PFSK-1 (cell line): ENCODE measurements at regions not wholly inside any gene's neighbourhood (a gene's known extent, or its start where the extent isn't known, plus 50 kb on each side); places are given as distances from the start of the nearest gene placed in this dataset.

ENCODE experiments used
- FOXP2 ChIP-seq: optimal IDR thresholded peaks from 2 replicates; pipeline ENCODE3; 2011; ENCODE audit warnings: borderline replicate concordance, control low read depth, inconsistent platforms; ENCODE audit not compliant: insufficient read depth; ENCODE audit errors: extremely low read length, extremely low read depth
- POLR2AphosphoS5 ChIP-seq: IDR thresholded peaks from 2 replicates; pipeline ENCODE4 v1.6.1; 2012; ENCODE audit warnings: low read depth, mild to moderate bottlenecking, control low read depth, low read length, moderate library complexity
- REST ChIP-seq, 2 experiments: IDR thresholded peaks; 2 replicates each; pipeline versions ENCODE4 v1.6.1 to v1.8.0; 2011 to 2012; ENCODE audit warnings: low read depth in 2 of 2, low read length in 2 of 2, control low read depth in 1 of 2, inconsistent platforms in 1 of 2, mild to moderate bottlenecking in 1 of 2, moderate library complexity in 1 of 2; ENCODE audit not compliant: insufficient read depth in 1 of 2
- SIN3A ChIP-seq: IDR thresholded peaks from 2 replicates; pipeline ENCODE4 v1.6.1; 2012; ENCODE audit warnings: mild to moderate bottlenecking, low read length, moderate library complexity, borderline replicate concordance; ENCODE audit not compliant: insufficient read depth
- TAF1 ChIP-seq: IDR thresholded peaks from 2 replicates; pipeline ENCODE4 v1.6.1; 2012; ENCODE audit warnings: low read length, control low read depth, borderline replicate concordance; ENCODE audit not compliant: insufficient read depth

- no peak for TF ChIP-seq POLR2AphosphoS5
- no peak for TF ChIP-seq FOXP2
- no peak for TF ChIP-seq TAF1
- no peak for TF ChIP-seq REST (IDR thresholded peaks at IDR 0.05; ENCODE audit: insufficient read depth in 1 of 2, low read depth in 2 of 2, low read length in 2 of 2)
- no peak for TF ChIP-seq SIN3A
These were observed 421.3 kb upstream of the NXPH2 start for GRCh38 chr2:139201516-139201915.

GRCh38 chr2:139196754-139197153, 416.6 kb upstream of the NXPH2 start:
- no peak for TF ChIP-seq REST (IDR thresholded peaks at IDR 0.05; ENCODE audit: insufficient read depth in 1 of 2, low read depth in 2 of 2, low read length in 2 of 2)

GRCh38 chr2:139194546-139194945, 414.4 kb upstream of the NXPH2 start:
- TF ChIP-seq REST (IDR thresholded peaks at IDR 0.05; ENCODE audit: insufficient read depth in 1 of 2, low read depth in 2 of 2, low read length in 2 of 2) (no peak), TAF1 (no peak), FOXP2 (no peak), SIN3A (no peak)

GRCh38 chr2:139177041-139177440, 396.9 kb upstream of the NXPH2 start:
- no peak for TF ChIP-seq SIN3A
- no peak for TF ChIP-seq REST (IDR thresholded peaks at IDR 0.05; ENCODE audit: insufficient read depth in 1 of 2, low read depth in 2 of 2, low read length in 2 of 2)
- TF ChIP-seq POLR2AphosphoS5: no peak

GRCh38 chr2:139175510-139175909, 395.3 kb upstream of the NXPH2 start:
- TF ChIP-seq TAF1 (no peak), REST (IDR thresholded peaks at IDR 0.05; ENCODE audit: insufficient read depth in 1 of 2, low read depth in 2 of 2, low read length in 2 of 2) (no peak), POLR2AphosphoS5 (no peak), SIN3A (no peak), FOXP2 (no peak)
